HepG2 (cell line): ENCODE measurements at regions not wholly inside any gene's neighbourhood (a gene's known extent, or its start where the extent isn't known, plus 50 kb on each side); places are given as distances from the start of the nearest gene placed in this dataset.

Experiments used
- ARID5B ChIP-seq: IDR thresholded peaks from 2 replicates; pipeline ENCODE4 v1.4.0; 2020; ENCODE audit warnings: mild to moderate bottlenecking, missing genetic modification reagents
- ARNTL ChIP-seq: sonication (generic); formaldehyde crosslinking; IDR thresholded peaks from 2 replicates; pipeline ENCODE4 v1.4.0; 2020; ENCODE audit warnings: mild to moderate bottlenecking, missing genetic modification reagents
- ATF2 ChIP-seq: sonication (generic); formaldehyde crosslinking; IDR thresholded peaks from 2 replicates; pipeline ENCODE4 v1.4.0; 2020; ENCODE audit warnings: missing genetic modification reagents
- ATRX ChIP-seq: sonication (generic); formaldehyde crosslinking; IDR thresholded peaks from 2 replicates; pipeline ENCODE4 v1.4.0; 2020; ENCODE audit warnings: missing genetic modification reagents, borderline replicate concordance
- CREM ChIP-seq, 2 experiments: sonication (generic) in 1 of 2; formaldehyde crosslinking in 1 of 2; IDR thresholded peaks; 2 replicates each; pipeline versions ENCODE4 v1.4.0 to v1.6.1; 2016 to 2020; ENCODE audit warnings: antibody characterized with exemption in 1 of 2, mild to moderate bottlenecking in 1 of 2, missing genetic modification reagents in 1 of 2
- FOSL2 ChIP-seq: sonication (generic); formaldehyde crosslinking; IDR thresholded peaks from 2 replicates; pipeline ENCODE4 v1.4.0; 2020; ENCODE audit warnings: missing genetic modification reagents
- IRF2 ChIP-seq: IDR thresholded peaks from 2 replicates; pipeline ENCODE4 v1.6.1; 2018; ENCODE audit warnings: missing genetic modification reagents, missing compliant biosample characterization
- MBNL3 ChIP-seq: fragments of 250-450 bp; sonication (Bioruptor Pico); conservative IDR thresholded peaks from 2 replicates; pipeline ENCODE4 v1.8.0; 2022; ENCODE audit warnings: mild to moderate bottlenecking, inconsistent platforms
- TCF7 ChIP-seq: sonication (generic); IDR thresholded peaks from 2 replicates; pipeline ENCODE4 v1.6.1; 2016; ENCODE audit warnings: antibody characterized with exemption, low read depth
- THAP11 ChIP-seq: IDR thresholded peaks from 2 replicates; pipeline ENCODE4 v1.6.1; 2016; ENCODE audit warnings: missing biosample characterization, missing genetic modification reagents
- ZBTB20 ChIP-seq: sonication (generic); formaldehyde crosslinking; IDR thresholded peaks from 2 replicates; pipeline ENCODE4 v1.8.1; 2023; ENCODE audit warnings: missing genetic modification reagents, low read depth, mild to moderate bottlenecking, borderline replicate concordance
- TF ChIP-seq, protein P1 (sequence below): sonication (generic); formaldehyde crosslinking; IDR thresholded peaks from 2 replicates; pipeline ENCODE4 v1.5.1; 2020; ENCODE audit warnings: mild to moderate bottlenecking, moderate library complexity, missing genetic modification reagents
- TF ChIP-seq, protein P2 (sequence below): sonication (generic); formaldehyde crosslinking; IDR thresholded peaks from 2 replicates; pipeline ENCODE4 v1.4.0; 2020; ENCODE audit warnings: missing genetic modification reagents

DNA sequence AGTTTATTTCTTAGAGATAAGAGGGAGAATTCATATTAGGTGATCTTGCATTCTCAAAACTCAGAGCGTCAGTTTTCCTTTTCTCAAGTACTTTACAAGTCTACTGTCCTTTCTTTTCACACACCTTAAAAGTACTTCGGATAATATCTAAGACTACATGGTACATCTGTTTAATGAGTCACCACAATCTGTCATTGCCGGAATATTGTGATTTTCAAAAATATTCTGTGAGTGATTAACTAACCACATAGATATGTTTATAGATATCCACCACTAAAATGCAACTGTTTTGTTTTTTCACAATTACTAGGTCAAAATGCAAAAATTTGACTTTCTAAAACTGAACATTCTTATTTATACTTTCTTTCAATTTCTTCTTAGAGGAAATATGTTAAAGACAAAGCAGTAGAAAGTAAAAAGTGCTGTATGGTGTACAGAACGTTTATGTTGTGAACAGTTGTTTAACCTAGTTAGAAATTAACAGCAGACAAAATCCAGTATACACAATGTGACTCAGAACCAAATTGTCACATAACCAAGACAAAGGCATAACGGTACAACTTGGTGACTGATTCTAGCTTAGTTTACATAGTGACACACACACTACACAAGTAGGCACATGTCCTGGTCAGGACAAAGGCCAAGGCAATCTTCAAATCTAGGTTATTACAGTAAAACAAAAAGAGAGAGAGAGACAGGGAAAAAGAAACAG, 482.9 kb downstream of the NAF1 start (continued):
- TF ChIP-seq, protein P1, sequence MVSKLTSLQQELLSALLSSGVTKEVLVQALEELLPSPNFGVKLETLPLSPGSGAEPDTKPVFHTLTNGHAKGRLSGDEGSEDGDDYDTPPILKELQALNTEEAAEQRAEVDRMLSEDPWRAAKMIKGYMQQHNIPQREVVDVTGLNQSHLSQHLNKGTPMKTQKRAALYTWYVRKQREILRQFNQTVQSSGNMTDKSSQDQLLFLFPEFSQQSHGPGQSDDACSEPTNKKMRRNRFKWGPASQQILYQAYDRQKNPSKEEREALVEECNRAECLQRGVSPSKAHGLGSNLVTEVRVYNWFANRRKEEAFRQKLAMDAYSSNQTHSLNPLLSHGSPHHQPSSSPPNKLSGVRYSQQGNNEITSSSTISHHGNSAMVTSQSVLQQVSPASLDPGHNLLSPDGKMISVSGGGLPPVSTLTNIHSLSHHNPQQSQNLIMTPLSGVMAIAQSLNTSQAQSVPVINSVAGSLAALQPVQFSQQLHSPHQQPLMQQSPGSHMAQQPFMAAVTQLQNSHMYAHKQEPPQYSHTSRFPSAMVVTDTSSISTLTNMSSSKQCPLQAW (CRISPR knock-in tag) = peak; percentile 83
- TF ChIP-seq, protein P2, sequence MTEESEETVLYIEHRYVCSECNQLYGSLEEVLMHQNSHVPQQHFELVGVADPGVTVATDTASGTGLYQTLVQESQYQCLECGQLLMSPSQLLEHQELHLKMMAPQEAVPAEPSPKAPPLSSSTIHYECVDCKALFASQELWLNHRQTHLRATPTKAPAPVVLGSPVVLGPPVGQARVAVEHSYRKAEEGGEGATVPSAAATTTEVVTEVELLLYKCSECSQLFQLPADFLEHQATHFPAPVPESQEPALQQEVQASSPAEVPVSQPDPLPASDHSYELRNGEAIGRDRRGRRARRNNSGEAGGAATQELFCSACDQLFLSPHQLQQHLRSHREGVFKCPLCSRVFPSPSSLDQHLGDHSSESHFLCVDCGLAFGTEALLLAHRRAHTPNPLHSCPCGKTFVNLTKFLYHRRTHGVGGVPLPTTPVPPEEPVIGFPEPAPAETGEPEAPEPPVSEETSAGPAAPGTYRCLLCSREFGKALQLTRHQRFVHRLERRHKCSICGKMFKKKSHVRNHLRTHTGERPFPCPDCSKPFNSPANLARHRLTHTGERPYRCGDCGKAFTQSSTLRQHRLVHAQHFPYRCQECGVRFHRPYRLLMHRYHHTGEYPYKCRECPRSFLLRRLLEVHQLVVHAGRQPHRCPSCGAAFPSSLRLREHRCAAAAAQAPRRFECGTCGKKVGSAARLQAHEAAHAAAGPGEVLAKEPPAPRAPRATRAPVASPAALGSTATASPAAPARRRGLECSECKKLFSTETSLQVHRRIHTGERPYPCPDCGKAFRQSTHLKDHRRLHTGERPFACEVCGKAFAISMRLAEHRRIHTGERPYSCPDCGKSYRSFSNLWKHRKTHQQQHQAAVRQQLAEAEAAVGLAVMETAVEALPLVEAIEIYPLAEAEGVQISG (CRISPR knock-in tag) = no peak
- TF ChIP-seq ATF2 (CRISPR knock-in tag) (no peak), THAP11 (CRISPR knock-in tag) (peak; percentile 44; the same call in 1 of the 2 replicates), IRF2 (CRISPR knock-in tag) (no peak), ATRX (CRISPR knock-in tag) (no peak), ARID5B (CRISPR knock-in tag) (peak; percentile 91), FOSL2 (CRISPR knock-in tag) (peak; percentile 94), CREM (IDR thresholded peaks at IDR 0.05) (0 out of 2 replicates have a peak, but pooled peaks have one; percentile 27), CREM (CRISPR knock-in tag; IDR thresholded peaks at IDR 0.05) (no peak), ZBTB20 (peak; percentile 62; the same call in 1 of the 2 replicates), MBNL3 (no peak), ARNTL (CRISPR knock-in tag) (0 out of 2 replicates have a peak, but pooled peaks have one; percentile 40), TCF7 (no peak)
